GM21786 (cell line): ENCODE measurements at regions not wholly inside any gene's neighbourhood (a gene's known extent, or its start where the extent isn't known, plus 50 kb on each side); places are given as distances from the start of the nearest gene placed in this dataset.

ENCODE experiments used
- ATAC-seq: cut with Tn5 transposase; IDR thresholded peaks from one replicate; pipeline ENCODE4 v1.9.1; 2021; ENCODE audit not compliant: unreplicated experiment

GRCh38 chr6:127053032-127053874, 65.2 kb upstream of the RSPO3 start:
- no peak for ATAC-seq

- no peak for ATAC-seq
Observed at GRCh38 chr6:127053875-127054235, 64.6 kb upstream of the RSPO3 start.

GRCh38 chr6:127058027-127058426, 60.4 kb upstream of the RSPO3 start:
- no peak for ATAC-seq

- ATAC-seq: no peak
Observed at GRCh38 chr6:127058936-127059335, 59.5 kb upstream of the RSPO3 start.
